Activated CD4-positive, alpha-beta T cell treated with anti-CD3 and anti-CD28 coated beads, Interleukin-10, Interleukin-2, amounts not matched to agents 100 ng/mL and 50 ng/mL, durations not matched to agents 16 hours and 8 hours (primary cell): ENCODE measurements at regions not wholly inside any gene's neighbourhood (a gene's known extent, or its start where the extent isn't known, plus 50 kb on each side); places are given as distances from the start of the nearest gene placed in this dataset.
"Not testable (repeated sequence)": the region's sequence is repeated elsewhere in the genome, so short reads cannot be mapped to it uniquely, and the experiment has no call there.

Experiments
- DNase-seq: peaks from one replicate; pipeline ENCODE4 v3.0.0-alpha.2; 2020

GRCh38 chr3:159748425-159748824 lies 240.2 kb upstream of the IL12A start:
- no peak for DNase-seq

GRCh38 chr3:159749406-159749805 lies 239.2 kb upstream of the IL12A start:
- DNase-seq: no peak

- DNase-seq: no peak
These were observed 237.5 kb upstream of the IL12A start for GRCh38 chr3:159751146-159751545.

GRCh38 chr3:159751752-159752151 lies 236.9 kb upstream of the IL12A start:
- no peak for DNase-seq

GRCh38 chr3:159756279-159757207 lies 232.1 kb upstream of the IL12A start:
- not testable (repeated sequence) for DNase-seq

- DNase-seq: no peak
These were observed 231.1 kb upstream of the IL12A start for GRCh38 chr3:159757341-159758060.

- no peak for DNase-seq
These were observed 228.6 kb upstream of the IL12A start for GRCh38 chr3:159760046-159760445.

- no peak for DNase-seq
These were observed 227.3 kb upstream of the IL12A start for GRCh38 chr3:159761369-159761768.

- DNase-seq: no peak
These were observed 226.6 kb upstream of the IL12A start for GRCh38 chr3:159761848-159762635.

- peak; percentile 51 for DNase-seq
These were observed 225.5 kb upstream of the IL12A start for GRCh38 chr3:159763011-159763601.

- peak; percentile 57 for DNase-seq
These were observed 224.8 kb upstream of the IL12A start for GRCh38 chr3:159763602-159764489.

- no peak for DNase-seq
These were observed 224.1 kb upstream of the IL12A start for GRCh38 chr3:159764490-159765029.

GRCh38 chr3:159765030-159765859 lies 223.4 kb upstream of the IL12A start:
- no peak for DNase-seq

GRCh38 chr3:159765860-159766294 lies 222.8 kb upstream of the IL12A start:
- no peak for DNase-seq

- no peak for DNase-seq
These were observed 222.0 kb upstream of the IL12A start for GRCh38 chr3:159766563-159767185.

- no peak for DNase-seq
These were observed 217.6 kb upstream of the IL12A start for GRCh38 chr3:159770998-159771397.

- no peak for DNase-seq
These were observed 216.6 kb upstream of the IL12A start for GRCh38 chr3:159771865-159772611.

- DNase-seq: no peak
These were observed 214.9 kb upstream of the IL12A start for GRCh38 chr3:159773706-159774105.

GRCh38 chr3:159775372-159775961 lies 213.2 kb upstream of the IL12A start:
- no peak for DNase-seq
